GM23338 (cell line): ENCODE measurements at regions not wholly inside any gene's neighbourhood (a gene's known extent, or its start where the extent isn't known, plus 50 kb on each side); places are given as distances from the start of the nearest gene placed in this dataset.

ENCODE experiments used
- ATAC-seq: fragments of 200-7000 bp; cut with Tn5 transposase; 3 replicates; pipeline ENCODE4 v1.9.1; 2020
- DNase-seq: peaks from one replicate; pipeline ENCODE4 v3.0.0-alpha.2; 2015; ENCODE audit warnings: low spot score
- H2AFZ ChIP-seq: fragments of 200-600 bp; sonication (generic); 2 replicates; pipeline ENCODE4 v1.8.0; 2016; ENCODE audit warnings: antibody characterized with exemption, mild to moderate bottlenecking, moderate library complexity
- H3F3A ChIP-seq: fragments of 200-600 bp; sonication (generic); replicated peaks from 2 replicates; pipeline ENCODE4 v1.8.0; 2017; ENCODE audit warnings: antibody characterized with exemption, mixed run types, low read depth
- H3K27ac ChIP-seq: fragments of 200-600 bp; sonication (generic); 2 replicates; pipeline ENCODE4 v1.6.1; 2016; ENCODE audit warnings: low read depth
- H3K27me3 ChIP-seq: fragments of 200-600 bp; sonication (generic); 2 replicates; pipeline ENCODE4 v1.8.0; 2016; ENCODE audit warnings: mild to moderate bottlenecking, mixed run types, moderate library complexity; ENCODE audit not compliant: insufficient read depth
- H3K36me3 ChIP-seq: fragments of 200-600 bp; sonication (generic); 2 replicates; pipeline ENCODE4 v1.8.0; 2016; ENCODE audit warnings: mild to moderate bottlenecking; ENCODE audit not compliant: insufficient read depth
- H3K4me1 ChIP-seq: fragments of 200-600 bp; sonication (generic); 2 replicates; pipeline ENCODE4 v1.8.0; 2016; ENCODE audit warnings: mild to moderate bottlenecking, moderate library complexity; ENCODE audit not compliant: insufficient read depth
- H3K4me2 ChIP-seq: fragments of 200-600 bp; sonication (generic); 2 replicates; pipeline ENCODE4 v1.7.1; 2017; ENCODE audit warnings: mixed run types
- H3K4me3 ChIP-seq: fragments of 200-600 bp; sonication (generic); 2 replicates; pipeline ENCODE4 v1.6.1; 2016; ENCODE audit warnings: mixed run types
- H3K79me2 ChIP-seq: fragments of 200-600 bp; sonication (generic); replicated peaks from 2 replicates; pipeline ENCODE4 v1.8.0; 2017; ENCODE audit warnings: mild to moderate bottlenecking; ENCODE audit not compliant: insufficient read depth
- H3K9me2 ChIP-seq: fragments of 200-600 bp; sonication (generic); 2 replicates; pipeline ENCODE4 v1.8.0; 2017; ENCODE audit not compliant: insufficient read depth
- H4K20me1 ChIP-seq: fragments of 200-600 bp; sonication (generic); replicated peaks from 2 replicates; pipeline ENCODE4 v1.8.0; 2017; ENCODE audit warnings: mild to moderate bottlenecking; ENCODE audit not compliant: insufficient read depth
- H3K27ac Mint-ChIP-seq: 2 replicates; pipeline ENCODE4 v1.8.0; 2020; ENCODE audit warnings: inconsistent platforms, mild to moderate bottlenecking, moderate library complexity, mixed read lengths
- H3K27me3 Mint-ChIP-seq: 3 replicates; pipeline ENCODE4 v1.8.0; 2022; ENCODE audit warnings: low read depth, mild to moderate bottlenecking, moderate library complexity, mixed read lengths, inconsistent platforms; ENCODE audit not compliant: insufficient read depth, poor library complexity
- H3K36me3 Mint-ChIP-seq: 3 replicates; pipeline ENCODE4 v1.8.0; 2021; ENCODE audit warnings: low read depth, mild to moderate bottlenecking, inconsistent platforms, moderate library complexity, mixed read lengths
- H3K4me1 Mint-ChIP-seq: 3 replicates; pipeline ENCODE4 v1.8.0; 2020; ENCODE audit warnings: mild to moderate bottlenecking, inconsistent platforms, mixed read lengths
- H3K4me3 Mint-ChIP-seq: 3 replicates; pipeline ENCODE4 v1.8.0; 2021; ENCODE audit warnings: moderate library complexity, mild to moderate bottlenecking, inconsistent platforms, mixed read lengths
- H3K9me3 Mint-ChIP-seq: 3 replicates; pipeline ENCODE4 v1.8.0; 2020; ENCODE audit warnings: moderate library complexity, mild to moderate bottlenecking, inconsistent platforms, mixed read lengths
- CREB1 ChIP-seq: fragments of 250-450 bp; sonication (Bioruptor Pico); IDR thresholded peaks from 2 replicates; pipeline ENCODE4 v1.5.0; 2020; ENCODE audit warnings: low read depth, mild to moderate bottlenecking, moderate library complexity
- EZH2 ChIP-seq: fragments of 200-600 bp; sonication (generic); IDR thresholded peaks from one replicate; pipeline ENCODE4 v1.8.0; 2017; ENCODE audit warnings: antibody characterized with exemption, mild to moderate bottlenecking, low read depth; ENCODE audit not compliant: unreplicated experiment
- EZH2phosphoT487 ChIP-seq: fragments of 200-600 bp; sonication (generic); IDR thresholded peaks from one replicate; pipeline ENCODE4 v1.8.1; 2018; ENCODE audit warnings: antibody characterized with exemption; ENCODE audit not compliant: unreplicated experiment
- JUNB ChIP-seq: IDR thresholded peaks from one replicate; pipeline ENCODE4 v1.6.1; 2016; ENCODE audit warnings: antibody characterized with exemption; ENCODE audit not compliant: unreplicated experiment
- NANOG ChIP-seq: IDR thresholded peaks from 2 replicates; pipeline ENCODE4 v1.6.1; 2016; ENCODE audit warnings: antibody characterized with exemption, borderline replicate concordance
- POLR2AphosphoS5 ChIP-seq: IDR thresholded peaks from 2 replicates; pipeline ENCODE4 v1.6.1; 2016; ENCODE audit warnings: antibody characterized with exemption, low read depth
- STAT1 ChIP-seq: IDR thresholded peaks from one replicate; pipeline ENCODE4 v1.6.1; 2016; ENCODE audit warnings: antibody characterized with exemption; ENCODE audit not compliant: unreplicated experiment
- ZNF114 ChIP-seq: fragments of 250-450 bp; sonication (Bioruptor Pico); IDR thresholded peaks from 2 replicates; pipeline ENCODE4 v1.5.0; 2020; ENCODE audit warnings: mild to moderate bottlenecking, moderate library complexity
- ZNF331 ChIP-seq: fragments of 250-450 bp; sonication (Bioruptor Pico); IDR thresholded peaks from 2 replicates; pipeline ENCODE4 v1.5.0; 2020; ENCODE audit warnings: low read depth, mild to moderate bottlenecking, moderate library complexity
- TF ChIP-seq, protein P1 (sequence below), 2 experiments: fragments of 200-600 bp in 1 of 2; sonication (generic) in 1 of 2; conservative IDR thresholded peaks; 2 replicates each; pipeline versions ENCODE4 v1.5.1 to v1.6.1; 2016 to 2017; ENCODE audit warnings: antibody characterized with exemption in 2 of 2, low read depth in 2 of 2, mild to moderate bottlenecking in 2 of 2, moderate library complexity in 1 of 2
- TF ChIP-seq, protein P2 (sequence below): IDR thresholded peaks from one replicate; pipeline ENCODE4 v1.6.1; 2018; ENCODE audit warnings: antibody characterized with exemption; ENCODE audit not compliant: unreplicated experiment
- TF ChIP-seq, protein P3 (sequence below): IDR thresholded peaks from 2 replicates; pipeline ENCODE4 v1.6.1; 2016; ENCODE audit warnings: antibody characterized with exemption
- TF ChIP-seq, protein P4 (sequence below): fragments of 250-450 bp; sonication (Bioruptor Pico); IDR thresholded peaks from 2 replicates; pipeline ENCODE4 v1.5.0; 2020; ENCODE audit warnings: mild to moderate bottlenecking, moderate library complexity

DNA sequence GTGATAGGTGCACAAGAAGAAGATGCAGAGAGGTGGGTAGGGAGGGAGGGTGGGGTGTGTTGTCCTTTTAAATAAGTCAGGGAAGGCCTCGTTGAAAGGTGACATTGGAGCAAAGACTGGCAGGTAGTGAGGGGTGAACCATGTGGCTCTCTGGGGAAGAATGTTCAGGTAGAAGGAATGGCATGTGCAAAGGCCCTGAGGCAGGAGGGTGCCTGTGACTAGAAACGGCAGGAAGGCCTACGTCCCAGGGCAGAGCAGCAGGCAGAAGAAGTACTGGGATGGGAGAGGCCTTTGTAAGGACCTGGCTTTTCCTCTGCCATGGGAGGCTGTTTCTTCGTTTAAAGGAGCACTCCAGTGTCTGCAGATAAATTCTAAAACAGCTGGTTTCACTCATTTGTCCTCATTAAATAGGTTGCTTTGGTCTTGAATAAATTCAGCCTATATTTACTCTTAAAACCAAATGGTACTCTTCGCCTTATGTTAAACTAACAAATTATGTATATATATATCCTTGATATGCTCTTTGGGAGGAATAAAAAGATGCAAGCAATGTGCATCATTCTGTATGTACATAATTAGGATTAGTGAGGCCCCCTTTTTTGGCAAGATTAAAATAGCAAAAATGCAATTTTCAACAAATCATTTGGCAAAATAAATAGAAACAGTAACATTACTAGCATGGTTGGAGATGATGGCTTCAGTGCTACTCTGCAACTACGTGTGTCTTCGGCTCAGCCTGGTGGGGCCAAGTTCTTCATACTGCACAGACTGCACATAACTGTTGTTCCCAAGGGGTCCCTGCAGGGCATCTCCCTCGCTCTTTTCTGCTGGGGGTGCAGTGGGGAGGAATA, 151.4 kb downstream of the KLF13 start:
- H3K9me3 Mint-ChIP-seq = no peaks in the 10 kb centered on the region
- TF ChIP-seq, protein P1, sequence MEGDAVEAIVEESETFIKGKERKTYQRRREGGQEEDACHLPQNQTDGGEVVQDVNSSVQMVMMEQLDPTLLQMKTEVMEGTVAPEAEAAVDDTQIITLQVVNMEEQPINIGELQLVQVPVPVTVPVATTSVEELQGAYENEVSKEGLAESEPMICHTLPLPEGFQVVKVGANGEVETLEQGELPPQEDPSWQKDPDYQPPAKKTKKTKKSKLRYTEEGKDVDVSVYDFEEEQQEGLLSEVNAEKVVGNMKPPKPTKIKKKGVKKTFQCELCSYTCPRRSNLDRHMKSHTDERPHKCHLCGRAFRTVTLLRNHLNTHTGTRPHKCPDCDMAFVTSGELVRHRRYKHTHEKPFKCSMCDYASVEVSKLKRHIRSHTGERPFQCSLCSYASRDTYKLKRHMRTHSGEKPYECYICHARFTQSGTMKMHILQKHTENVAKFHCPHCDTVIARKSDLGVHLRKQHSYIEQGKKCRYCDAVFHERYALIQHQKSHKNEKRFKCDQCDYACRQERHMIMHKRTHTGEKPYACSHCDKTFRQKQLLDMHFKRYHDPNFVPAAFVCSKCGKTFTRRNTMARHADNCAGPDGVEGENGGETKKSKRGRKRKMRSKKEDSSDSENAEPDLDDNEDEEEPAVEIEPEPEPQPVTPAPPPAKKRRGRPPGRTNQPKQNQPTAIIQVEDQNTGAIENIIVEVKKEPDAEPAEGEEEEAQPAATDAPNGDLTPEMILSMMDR (conservative IDR thresholded peaks at IDR 0.05; ENCODE audit: low read depth in 2 of 2) = no peak
- TF ChIP-seq EZH2phosphoT487 = no peak
- no peak for TF ChIP-seq ZNF331 (CRISPR knock-in tag)
- TF ChIP-seq ZNF114 (CRISPR knock-in tag) = no peak
- TF ChIP-seq, protein P2, sequence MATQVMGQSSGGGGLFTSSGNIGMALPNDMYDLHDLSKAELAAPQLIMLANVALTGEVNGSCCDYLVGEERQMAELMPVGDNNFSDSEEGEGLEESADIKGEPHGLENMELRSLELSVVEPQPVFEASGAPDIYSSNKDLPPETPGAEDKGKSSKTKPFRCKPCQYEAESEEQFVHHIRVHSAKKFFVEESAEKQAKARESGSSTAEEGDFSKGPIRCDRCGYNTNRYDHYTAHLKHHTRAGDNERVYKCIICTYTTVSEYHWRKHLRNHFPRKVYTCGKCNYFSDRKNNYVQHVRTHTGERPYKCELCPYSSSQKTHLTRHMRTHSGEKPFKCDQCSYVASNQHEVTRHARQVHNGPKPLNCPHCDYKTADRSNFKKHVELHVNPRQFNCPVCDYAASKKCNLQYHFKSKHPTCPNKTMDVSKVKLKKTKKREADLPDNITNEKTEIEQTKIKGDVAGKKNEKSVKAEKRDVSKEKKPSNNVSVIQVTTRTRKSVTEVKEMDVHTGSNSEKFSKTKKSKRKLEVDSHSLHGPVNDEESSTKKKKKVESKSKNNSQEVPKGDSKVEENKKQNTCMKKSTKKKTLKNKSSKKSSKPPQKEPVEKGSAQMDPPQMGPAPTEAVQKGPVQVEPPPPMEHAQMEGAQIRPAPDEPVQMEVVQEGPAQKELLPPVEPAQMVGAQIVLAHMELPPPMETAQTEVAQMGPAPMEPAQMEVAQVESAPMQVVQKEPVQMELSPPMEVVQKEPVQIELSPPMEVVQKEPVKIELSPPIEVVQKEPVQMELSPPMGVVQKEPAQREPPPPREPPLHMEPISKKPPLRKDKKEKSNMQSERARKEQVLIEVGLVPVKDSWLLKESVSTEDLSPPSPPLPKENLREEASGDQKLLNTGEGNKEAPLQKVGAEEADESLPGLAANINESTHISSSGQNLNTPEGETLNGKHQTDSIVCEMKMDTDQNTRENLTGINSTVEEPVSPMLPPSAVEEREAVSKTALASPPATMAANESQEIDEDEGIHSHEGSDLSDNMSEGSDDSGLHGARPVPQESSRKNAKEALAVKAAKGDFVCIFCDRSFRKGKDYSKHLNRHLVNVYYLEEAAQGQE = no peak
- no peak for TF ChIP-seq JUNB
- no peak for TF ChIP-seq POLR2AphosphoS5
- TF ChIP-seq, protein P3, sequence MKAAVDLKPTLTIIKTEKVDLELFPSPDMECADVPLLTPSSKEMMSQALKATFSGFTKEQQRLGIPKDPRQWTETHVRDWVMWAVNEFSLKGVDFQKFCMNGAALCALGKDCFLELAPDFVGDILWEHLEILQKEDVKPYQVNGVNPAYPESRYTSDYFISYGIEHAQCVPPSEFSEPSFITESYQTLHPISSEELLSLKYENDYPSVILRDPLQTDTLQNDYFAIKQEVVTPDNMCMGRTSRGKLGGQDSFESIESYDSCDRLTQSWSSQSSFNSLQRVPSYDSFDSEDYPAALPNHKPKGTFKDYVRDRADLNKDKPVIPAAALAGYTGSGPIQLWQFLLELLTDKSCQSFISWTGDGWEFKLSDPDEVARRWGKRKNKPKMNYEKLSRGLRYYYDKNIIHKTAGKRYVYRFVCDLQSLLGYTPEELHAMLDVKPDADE = no peak
- TF ChIP-seq CREB1 (CRISPR knock-in tag) = no peak
- no peak for TF ChIP-seq STAT1
- TF ChIP-seq EZH2 = no peak
- TF ChIP-seq, protein P4, sequence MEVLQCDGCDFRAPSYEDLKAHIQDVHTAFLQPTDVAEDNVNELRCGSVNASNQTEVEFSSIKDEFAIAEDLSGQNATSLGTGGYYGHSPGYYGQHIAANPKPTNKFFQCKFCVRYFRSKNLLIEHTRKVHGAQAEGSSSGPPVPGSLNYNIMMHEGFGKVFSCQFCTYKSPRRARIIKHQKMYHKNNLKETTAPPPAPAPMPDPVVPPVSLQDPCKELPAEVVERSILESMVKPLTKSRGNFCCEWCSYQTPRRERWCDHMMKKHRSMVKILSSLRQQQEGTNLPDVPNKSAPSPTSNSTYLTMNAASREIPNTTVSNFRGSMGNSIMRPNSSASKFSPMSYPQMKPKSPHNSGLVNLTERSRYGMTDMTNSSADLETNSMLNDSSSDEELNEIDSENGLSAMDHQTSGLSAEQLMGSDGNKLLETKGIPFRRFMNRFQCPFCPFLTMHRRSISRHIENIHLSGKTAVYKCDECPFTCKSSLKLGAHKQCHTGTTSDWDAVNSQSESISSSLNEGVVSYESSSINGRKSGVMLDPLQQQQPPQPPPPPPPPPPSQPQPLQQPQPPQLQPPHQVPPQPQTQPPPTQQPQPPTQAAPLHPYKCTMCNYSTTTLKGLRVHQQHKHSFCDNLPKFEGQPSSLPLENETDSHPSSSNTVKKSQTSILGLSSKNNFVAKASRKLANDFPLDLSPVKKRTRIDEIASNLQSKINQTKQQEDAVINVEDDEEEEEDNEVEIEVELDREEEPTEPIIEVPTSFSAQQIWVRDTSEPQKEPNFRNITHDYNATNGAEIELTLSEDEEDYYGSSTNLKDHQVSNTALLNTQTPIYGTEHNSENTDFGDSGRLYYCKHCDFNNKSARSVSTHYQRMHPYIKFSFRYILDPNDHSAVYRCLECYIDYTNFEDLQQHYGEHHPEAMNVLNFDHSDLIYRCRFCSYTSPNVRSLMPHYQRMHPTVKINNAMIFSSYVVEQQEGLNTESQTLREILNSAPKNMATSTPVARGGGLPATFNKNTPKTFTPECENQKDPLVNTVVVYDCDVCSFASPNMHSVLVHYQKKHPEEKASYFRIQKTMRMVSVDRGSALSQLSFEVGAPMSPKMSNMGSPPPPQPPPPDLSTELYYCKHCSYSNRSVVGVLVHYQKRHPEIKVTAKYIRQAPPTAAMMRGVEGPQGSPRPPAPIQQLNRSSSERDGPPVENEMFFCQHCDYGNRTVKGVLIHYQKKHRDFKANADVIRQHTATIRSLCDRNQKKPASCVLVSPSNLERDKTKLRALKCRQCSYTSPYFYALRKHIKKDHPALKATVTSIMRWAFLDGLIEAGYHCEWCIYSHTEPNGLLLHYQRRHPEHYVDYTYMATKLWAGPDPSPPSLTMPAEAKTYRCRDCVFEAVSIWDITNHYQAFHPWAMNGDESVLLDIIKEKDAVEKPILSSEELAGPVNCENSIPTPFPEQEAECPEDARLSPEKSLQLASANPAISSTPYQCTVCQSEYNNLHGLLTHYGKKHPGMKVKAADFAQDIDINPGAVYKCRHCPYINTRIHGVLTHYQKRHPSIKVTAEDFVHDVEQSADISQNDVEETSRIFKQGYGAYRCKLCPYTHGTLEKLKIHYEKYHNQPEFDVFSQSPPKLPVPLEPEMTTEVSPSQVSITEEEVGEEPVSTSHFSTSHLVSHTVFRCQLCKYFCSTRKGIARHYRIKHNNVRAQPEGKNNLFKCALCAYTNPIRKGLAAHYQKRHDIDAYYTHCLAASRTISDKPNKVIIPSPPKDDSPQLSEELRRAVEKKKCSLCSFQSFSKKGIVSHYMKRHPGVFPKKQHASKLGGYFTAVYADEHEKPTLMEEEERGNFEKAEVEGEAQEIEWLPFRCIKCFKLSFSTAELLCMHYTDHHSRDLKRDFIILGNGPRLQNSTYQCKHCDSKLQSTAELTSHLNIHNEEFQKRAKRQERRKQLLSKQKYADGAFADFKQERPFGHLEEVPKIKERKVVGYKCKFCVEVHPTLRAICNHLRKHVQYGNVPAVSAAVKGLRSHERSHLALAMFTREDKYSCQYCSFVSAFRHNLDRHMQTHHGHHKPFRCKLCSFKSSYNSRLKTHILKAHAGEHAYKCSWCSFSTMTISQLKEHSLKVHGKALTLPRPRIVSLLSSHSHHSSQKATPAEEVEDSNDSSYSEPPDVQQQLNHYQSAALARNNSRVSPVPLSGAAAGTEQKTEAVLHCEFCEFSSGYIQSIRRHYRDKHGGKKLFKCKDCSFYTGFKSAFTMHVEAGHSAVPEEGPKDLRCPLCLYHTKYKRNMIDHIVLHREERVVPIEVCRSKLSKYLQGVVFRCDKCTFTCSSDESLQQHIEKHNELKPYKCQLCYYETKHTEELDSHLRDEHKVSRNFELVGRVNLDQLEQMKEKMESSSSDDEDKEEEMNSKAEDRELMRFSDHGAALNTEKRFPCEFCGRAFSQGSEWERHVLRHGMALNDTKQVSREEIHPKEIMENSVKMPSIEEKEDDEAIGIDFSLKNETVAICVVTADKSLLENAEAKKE (CRISPR knock-in tag) = no peak
- TF ChIP-seq NANOG = no peak

More for the DNA sequence above, 151.4 kb downstream of the KLF13 start:
- no peak for DNase-seq
- Histone ChIP-seq H3K27ac (no peak overlapping the region), H3K4me3 (no peak overlapping the region), H3K79me2 (no peaks in the 10 kb centered on the region), H3K4me2 (no peak overlapping the region), H4K20me1 (no peaks in the 10 kb centered on the region), H3K27me3 (peaks cover 28% of the 10 kb centered on the region), H2AFZ (no peak overlapping the region), H3K4me1 (no peaks in the 10 kb centered on the region), H3F3A (no peaks in the 10 kb centered on the region), H3K36me3 (no peaks in the 10 kb centered on the region), H3K9me2 (no peaks in the 10 kb centered on the region)
- ATAC-seq = no peak
- H3K4me3 Mint-ChIP-seq = no peak overlapping the region
- peaks cover 7% of the 10 kb centered on the region for H3K4me1 Mint-ChIP-seq
- peaks cover 21% of the 10 kb centered on the region for H3K27me3 Mint-ChIP-seq
- no peak overlapping the region for H3K27ac Mint-ChIP-seq
- H3K36me3 Mint-ChIP-seq = no peaks in the 10 kb centered on the region
